ENCODE measurements at regions not wholly inside any gene's neighbourhood (a gene's known extent, or its start where the extent isn't known, plus 50 kb on each side); places are given as distances from the start of the nearest gene placed in this dataset.

DNA sequence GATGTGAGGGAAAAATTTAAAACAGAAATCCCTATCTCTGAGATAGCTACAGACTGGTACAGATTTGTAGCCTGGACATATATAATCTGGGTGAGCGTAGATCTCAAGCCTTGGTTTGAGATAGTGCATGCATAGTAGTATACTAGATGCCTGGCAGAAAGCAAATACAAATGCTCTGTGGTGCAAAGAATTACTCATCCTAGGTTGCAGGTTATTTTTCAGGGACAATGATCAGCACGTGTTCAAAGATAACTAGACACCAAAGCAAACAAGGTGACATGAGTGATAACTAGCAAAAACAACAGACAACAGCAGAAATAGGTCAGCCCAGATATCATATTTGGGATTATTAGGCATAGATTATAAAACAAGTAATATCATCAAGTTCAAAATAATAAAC is 292.5 kb downstream of the HLX start:
- no peaks in the 10 kb centered on the region for H3K36me3 ChIP-seq
- H3K27ac ChIP-seq: no peak overlapping the region

DNA sequence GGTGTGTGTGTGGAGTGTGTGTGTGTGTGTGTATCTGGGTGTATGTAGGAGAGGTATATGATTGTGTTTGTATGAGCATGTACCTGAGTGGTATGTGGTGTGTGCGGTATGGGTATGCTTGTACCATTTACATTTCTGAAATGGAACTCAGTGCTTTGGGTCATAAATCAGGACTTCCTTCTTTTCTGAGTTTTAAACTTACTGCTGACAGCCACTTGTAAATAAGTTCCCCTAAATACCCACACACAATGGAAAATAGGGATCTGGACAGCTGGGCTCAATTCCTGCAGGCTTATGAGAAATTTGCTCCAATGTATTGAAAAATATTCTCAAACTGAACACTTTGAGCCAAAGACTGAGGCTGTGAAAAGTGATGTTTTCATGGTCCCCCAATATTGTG is 293.6 kb downstream of the HLX start:
- Histone ChIP-seq H3K27ac (no peak overlapping the region), H3K4me3 (no peak overlapping the region), H3K36me3 (no peaks in the 10 kb centered on the region), H3K9me3 (peaks cover 0 to 19% (median 13%) of the 10 kb centered on the region in 8 donors), H3K27me3 (replicated peaks in 1 of 7) (no peaks in the 10 kb centered on the region), H3K4me1 (peaks cover 0 to 8% (median 2%) of the 10 kb centered on the region in 6 donors)
- DNase-seq: no peak
- WGBS, 5 donors: 35 to 58% (median 46%) methylated on average over 1 of the region's 1 CpG
- TF ChIP-seq POLR2A (IDR thresholded peaks at IDR 0.05) (no peak), POLR2AphosphoS5 (IDR thresholded peaks at IDR 0.05) (no peak)
- TF ChIP-seq, protein P1, sequence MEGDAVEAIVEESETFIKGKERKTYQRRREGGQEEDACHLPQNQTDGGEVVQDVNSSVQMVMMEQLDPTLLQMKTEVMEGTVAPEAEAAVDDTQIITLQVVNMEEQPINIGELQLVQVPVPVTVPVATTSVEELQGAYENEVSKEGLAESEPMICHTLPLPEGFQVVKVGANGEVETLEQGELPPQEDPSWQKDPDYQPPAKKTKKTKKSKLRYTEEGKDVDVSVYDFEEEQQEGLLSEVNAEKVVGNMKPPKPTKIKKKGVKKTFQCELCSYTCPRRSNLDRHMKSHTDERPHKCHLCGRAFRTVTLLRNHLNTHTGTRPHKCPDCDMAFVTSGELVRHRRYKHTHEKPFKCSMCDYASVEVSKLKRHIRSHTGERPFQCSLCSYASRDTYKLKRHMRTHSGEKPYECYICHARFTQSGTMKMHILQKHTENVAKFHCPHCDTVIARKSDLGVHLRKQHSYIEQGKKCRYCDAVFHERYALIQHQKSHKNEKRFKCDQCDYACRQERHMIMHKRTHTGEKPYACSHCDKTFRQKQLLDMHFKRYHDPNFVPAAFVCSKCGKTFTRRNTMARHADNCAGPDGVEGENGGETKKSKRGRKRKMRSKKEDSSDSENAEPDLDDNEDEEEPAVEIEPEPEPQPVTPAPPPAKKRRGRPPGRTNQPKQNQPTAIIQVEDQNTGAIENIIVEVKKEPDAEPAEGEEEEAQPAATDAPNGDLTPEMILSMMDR (IDR thresholded peaks at IDR 0.05 in 8 of 11, conservative IDR thresholded peaks at IDR 0.05 in 3 of 11): no peak
- intact Hi-C loops (cut with DNase I; ENCODE audit: low total_unique reads): no loop called here

More for the DNA sequence above, 292.5 kb downstream of the HLX start:
- Histone ChIP-seq H3K4me1 (peaks cover 0 to 17% (median 6%) of the 10 kb centered on the region in 6 donors), H3K9me3 (peaks cover 0 to 19% (median 13%) of the 10 kb centered on the region in 8 donors), H3K4me3 (no peak overlapping the region), H3K27me3 (replicated peaks in 1 of 7) (no peaks in the 10 kb centered on the region)
- 78 to 97% (median 92%) methylated on average over 2 of the region's 2 CpGs for WGBS, 5 donors
- TF ChIP-seq, protein P1 (IDR thresholded peaks at IDR 0.05 in 8 of 11, conservative IDR thresholded peaks at IDR 0.05 in 3 of 11): no peak
- no peak for TF ChIP-seq POLR2A (IDR thresholded peaks at IDR 0.05)
- DNase-seq: no peak
- intact Hi-C loops (cut with DNase I; ENCODE audit: low total_unique reads): no loop called here

DNA sequence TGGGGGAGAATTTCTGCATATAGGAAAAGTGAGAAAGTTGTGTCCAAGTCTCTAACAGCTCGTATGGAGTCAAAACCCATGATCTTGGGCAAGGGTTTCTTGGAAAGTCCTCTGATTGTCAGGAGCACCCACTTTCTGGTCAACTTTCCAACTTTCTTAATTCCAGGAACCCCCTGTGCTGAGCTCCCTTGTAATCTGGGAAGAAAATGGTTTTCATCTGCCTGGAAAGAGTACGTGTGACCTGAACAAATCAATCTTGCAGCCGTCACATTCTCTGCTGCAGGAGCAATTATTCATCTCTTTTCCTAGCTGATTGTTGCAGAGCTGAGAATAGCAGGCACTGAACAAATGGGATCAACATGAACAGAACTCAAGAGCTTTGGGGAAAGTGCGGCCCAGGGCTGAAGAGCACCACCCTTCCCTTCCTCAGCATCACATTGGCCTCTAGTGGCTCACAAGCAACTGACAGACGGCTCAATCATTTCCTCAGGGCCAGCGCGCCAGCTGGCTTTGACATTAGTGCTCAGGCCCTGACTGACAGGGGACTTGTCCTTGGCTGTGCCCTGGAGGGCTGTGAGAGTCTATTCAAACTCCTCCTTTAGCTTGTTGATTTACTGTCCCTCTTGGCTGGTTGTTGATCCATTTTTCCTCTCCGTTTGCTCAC is 295.2 kb downstream of the HLX start:
- WGBS, 5 donors: 55 to 76% (median 70%) methylated on average over 8 of the region's 8 CpGs
- intact Hi-C loops (cut with DNase I; ENCODE audit: low total_unique reads): no loop called here
- peak; percentile 63 for DNase-seq
- Histone ChIP-seq H3K27me3 (replicated peaks in 1 of 7) (peaks cover 0 to 7% (median 0%) of the 10 kb centered on the region in 7 donors), H3K9me3 (peaks cover 0 to 19% (median 13%) of the 10 kb centered on the region in 8 donors), H3K36me3 (no peaks in the 10 kb centered on the region), H3K4me3 (no peak overlapping the region), H3K27ac (no peak overlapping the region), H3K4me1 (no peaks in the 10 kb centered on the region)
- TF ChIP-seq, protein P1 (IDR thresholded peaks at IDR 0.05 in 8 of 11, conservative IDR thresholded peaks at IDR 0.05 in 3 of 11): peak in 2 of 11 experiments; percentile 9 to 31
- no peak for TF ChIP-seq POLR2AphosphoS5 (IDR thresholded peaks at IDR 0.05)

DNA sequence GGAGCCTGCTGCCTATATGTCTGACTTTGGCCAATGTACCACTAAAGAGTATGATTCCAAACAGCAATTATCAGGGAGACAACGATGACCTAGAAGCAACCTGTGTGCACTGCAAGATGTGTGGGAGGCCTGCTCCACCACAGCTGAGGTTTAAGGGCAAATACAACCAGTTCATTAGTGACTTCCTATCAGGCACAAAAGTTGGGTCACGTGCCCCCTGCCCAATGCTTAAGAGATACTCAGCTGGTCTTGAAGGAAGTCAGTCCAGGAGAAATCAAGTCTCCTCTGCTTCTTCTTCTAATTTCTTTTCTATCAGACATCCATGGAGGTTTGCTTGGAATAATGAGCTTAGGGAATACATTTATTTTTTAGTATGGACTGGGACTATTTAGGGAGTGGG is 296.0 kb downstream of the HLX start:
- Histone ChIP-seq H3K4me1 (no peaks in the 10 kb centered on the region), H3K27me3 (replicated peaks in 1 of 7) (peaks cover 0 to 7% (median 0%) of the 10 kb centered on the region in 7 donors), H3K36me3 (no peaks in the 10 kb centered on the region), H3K4me3 (no peak overlapping the region), H3K9me3 (peaks cover 0 to 19% (median 13%) of the 10 kb centered on the region in 8 donors), H3K27ac (no peak overlapping the region)
- DNase-seq: no peak
- TF ChIP-seq POLR2A (IDR thresholded peaks at IDR 0.05): no peak
- TF ChIP-seq, protein P1 (IDR thresholded peaks at IDR 0.05 in 8 of 11, conservative IDR thresholded peaks at IDR 0.05 in 3 of 11): no peak
- TF ChIP-seq POLR2AphosphoS5 (IDR thresholded peaks at IDR 0.05): no peak
- intact Hi-C loops (cut with DNase I; ENCODE audit: low total_unique reads): no loop called here
- 79 to 87% (median 81%) methylated on average over 2 of the region's 2 CpGs for WGBS, 5 donors

All from spleen (tissue), 11 donors.